CMK (cell line): ENCODE measurements at regions not wholly inside any gene's neighbourhood (a gene's known extent, or its start where the extent isn't known, plus 50 kb on each side); places are given as distances from the start of the nearest gene placed in this dataset.

Experiments used
- DNase-seq: peaks from one replicate; pipeline ENCODE4 v3.0.0-alpha.2; 2010; ENCODE audit warnings: low read depth

GRCh38 chr6:82818727-82819126, 246.9 kb downstream of the UBE3D start:
- no peak for DNase-seq

DNA sequence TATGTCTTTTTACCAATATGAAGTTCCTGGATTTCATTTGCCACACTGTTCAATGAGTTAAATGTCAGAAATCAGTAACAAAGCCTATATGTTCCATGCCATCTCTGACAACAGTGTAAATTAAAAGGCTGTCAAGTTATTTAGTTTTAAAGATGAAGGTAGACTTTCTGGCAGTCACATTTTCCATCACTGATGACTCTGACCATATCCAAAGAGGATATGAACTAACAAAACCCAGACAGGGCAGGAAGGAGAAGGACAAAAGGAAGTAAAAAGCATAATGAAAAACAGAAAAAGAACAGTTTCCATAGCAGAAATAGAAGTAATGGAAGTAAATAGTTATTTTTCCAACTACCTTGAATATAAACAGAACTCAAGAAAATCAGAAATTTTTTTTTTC, 242.3 kb downstream of the UBE3D start:
- no peak for DNase-seq

GRCh38 chr6:82832811-82833210, 232.8 kb downstream of the UBE3D start:
- no peak for DNase-seq

- no peak for DNase-seq
Measured at GRCh38 chr6:82833481-82833880, 232.2 kb downstream of the UBE3D start.

DNA sequence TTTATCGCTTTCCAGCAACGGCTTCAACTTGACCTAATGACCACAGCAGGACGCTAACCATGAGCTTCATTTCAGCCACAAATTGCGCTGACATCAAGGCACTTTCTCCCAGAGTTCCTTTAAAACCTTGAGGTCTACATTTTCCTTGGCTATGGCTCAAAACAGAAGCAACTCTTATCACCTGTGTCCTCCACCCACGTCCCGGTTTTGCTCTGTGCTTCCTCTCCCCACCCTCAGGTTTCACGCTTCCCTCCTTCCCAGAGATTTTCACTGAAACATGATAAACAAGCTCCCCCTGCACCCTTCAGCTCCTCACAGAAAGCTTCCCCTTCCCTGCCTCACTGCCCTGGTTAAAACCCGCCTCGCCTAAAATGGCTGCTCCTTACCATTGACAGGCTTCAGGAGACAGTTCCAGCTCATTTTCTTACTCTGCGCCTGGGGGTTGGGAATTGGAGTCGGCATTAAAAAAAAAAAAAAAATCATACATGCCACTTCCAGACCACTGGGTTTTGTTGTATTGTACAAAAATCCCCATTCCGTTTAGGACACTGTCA, 229.5 kb downstream of the UBE3D start:
- DNase-seq, result no peak

- no peak for DNase-seq
Measured at GRCh38 chr6:82840571-82840970, 225.1 kb downstream of the UBE3D start.

DNA sequence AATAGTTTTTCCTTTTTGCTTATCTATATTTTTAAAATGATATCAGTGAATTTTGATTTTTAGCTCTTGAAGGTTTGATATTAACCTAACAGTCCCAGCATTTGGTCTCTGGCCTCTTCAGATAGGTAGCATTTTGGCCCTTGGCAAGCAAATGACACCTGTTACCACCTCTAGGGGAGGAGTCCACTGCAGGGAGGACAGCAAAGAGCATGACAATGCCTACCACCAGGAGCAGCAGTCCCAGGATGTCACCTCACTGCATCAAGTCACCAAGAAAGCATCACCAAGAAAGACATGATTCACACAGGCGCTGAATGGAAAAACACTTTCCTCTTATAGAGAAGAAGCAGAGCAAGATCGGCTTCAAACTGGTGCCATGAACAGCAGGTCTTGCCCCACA, 224.3 kb downstream of the UBE3D start:
- no peak for DNase-seq
